OCI-LY1 (cell line): ENCODE measurements at regions not wholly inside any gene's neighbourhood (a gene's known extent, or its start where the extent isn't known, plus 50 kb on each side); places are given as distances from the start of the nearest gene placed in this dataset.

Experiments used
- EZH2 ChIP-seq: fragments of 200-600 bp; sonication (generic), shearing (Covaris generic); IDR thresholded peaks from 2 replicates; pipeline ENCODE4 v1.8.0; 2017; ENCODE audit warnings: borderline replicate concordance, mixed run types, mild to moderate bottlenecking, antibody characterized with exemption, low read length, moderate library complexity, mixed read lengths
- TF ChIP-seq, protein P1 (sequence below): fragments of 200-600 bp; sonication (generic), shearing (Covaris generic); IDR thresholded peaks from 2 replicates; pipeline ENCODE4 v1.5.1; 2017; ENCODE audit warnings: mild to moderate bottlenecking, antibody characterized with exemption, low read length, moderate library complexity, mixed read lengths

DNA sequence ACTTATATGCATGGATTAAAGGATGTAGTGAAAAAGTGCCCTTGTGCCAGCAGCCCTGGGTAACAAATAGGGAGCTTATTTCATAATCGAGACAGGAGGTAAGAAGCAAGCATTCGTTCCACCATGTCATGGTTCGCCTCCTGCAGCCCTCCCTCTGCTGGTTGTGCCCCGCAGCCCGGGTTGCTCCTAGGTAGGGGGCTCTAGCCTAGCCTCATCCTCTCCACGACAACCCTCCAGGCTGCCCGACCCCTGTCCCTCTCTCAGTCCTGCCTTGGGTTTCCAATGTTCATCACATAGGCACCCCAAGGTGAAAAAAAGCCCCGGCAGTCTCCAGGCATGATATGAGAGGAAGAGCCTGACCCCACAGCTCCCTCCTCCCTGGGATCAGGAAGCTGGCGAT, 75.5 kb upstream of the SYNDIG1 start:
- TF ChIP-seq, protein P1, sequence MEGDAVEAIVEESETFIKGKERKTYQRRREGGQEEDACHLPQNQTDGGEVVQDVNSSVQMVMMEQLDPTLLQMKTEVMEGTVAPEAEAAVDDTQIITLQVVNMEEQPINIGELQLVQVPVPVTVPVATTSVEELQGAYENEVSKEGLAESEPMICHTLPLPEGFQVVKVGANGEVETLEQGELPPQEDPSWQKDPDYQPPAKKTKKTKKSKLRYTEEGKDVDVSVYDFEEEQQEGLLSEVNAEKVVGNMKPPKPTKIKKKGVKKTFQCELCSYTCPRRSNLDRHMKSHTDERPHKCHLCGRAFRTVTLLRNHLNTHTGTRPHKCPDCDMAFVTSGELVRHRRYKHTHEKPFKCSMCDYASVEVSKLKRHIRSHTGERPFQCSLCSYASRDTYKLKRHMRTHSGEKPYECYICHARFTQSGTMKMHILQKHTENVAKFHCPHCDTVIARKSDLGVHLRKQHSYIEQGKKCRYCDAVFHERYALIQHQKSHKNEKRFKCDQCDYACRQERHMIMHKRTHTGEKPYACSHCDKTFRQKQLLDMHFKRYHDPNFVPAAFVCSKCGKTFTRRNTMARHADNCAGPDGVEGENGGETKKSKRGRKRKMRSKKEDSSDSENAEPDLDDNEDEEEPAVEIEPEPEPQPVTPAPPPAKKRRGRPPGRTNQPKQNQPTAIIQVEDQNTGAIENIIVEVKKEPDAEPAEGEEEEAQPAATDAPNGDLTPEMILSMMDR: no peak
- no peak for TF ChIP-seq EZH2
